ENCODE measurements at regions not wholly inside any gene's neighbourhood (a gene's known extent, or its start where the extent isn't known, plus 50 kb on each side); places are given as distances from the start of the nearest gene placed in this dataset.
A peak's percentile ranks its signal among the peaks of the same experiment; 100 is the strongest.
"Not testable (repeated sequence)": the region's sequence is repeated elsewhere in the genome, so short reads cannot be mapped to it uniquely, and the experiment has no call there.

GRCh38 chr17:53765609-53766008, 57.1 kb upstream of the KIF2B start:
- no peaks in the 10 kb centered on the region for H4K20me1 ChIP-seq
- no peak overlapping the region for H3K27ac ChIP-seq
- no peak overlapping the region for H3K4me3 ChIP-seq

GRCh38 chr17:53765129-53765528, 57.6 kb upstream of the KIF2B start:
- TF ChIP-seq Cebpa-rat (IDR thresholded peaks at IDR 0.05) = no peak
- no peaks in the 10 kb centered on the region for H3K9me3 ChIP-seq
- no peaks in the 10 kb centered on the region for H3K27me3 ChIP-seq
- H3K4me2 ChIP-seq = no peak overlapping the region
- no peaks in the 10 kb centered on the region for H3K4me1 ChIP-seq
- no peaks in the 10 kb centered on the region for H4K20me1 ChIP-seq
- H3K9ac ChIP-seq = no peak overlapping the region
- H3K27ac ChIP-seq = no peak overlapping the region
- H3K36me3 ChIP-seq = no peaks in the 10 kb centered on the region
- H3K4me3 ChIP-seq = no peak overlapping the region

More at GRCh38 chr17:53765609-53766008, 57.1 kb upstream of the KIF2B start:
- no peaks in the 10 kb centered on the region for H3K9me3 ChIP-seq
- no peak overlapping the region for H3K4me2 ChIP-seq
- H3K4me1 ChIP-seq = no peaks in the 10 kb centered on the region
- no peaks in the 10 kb centered on the region for H3K27me3 ChIP-seq
- no peaks in the 10 kb centered on the region for H3K36me3 ChIP-seq
- TF ChIP-seq Cebpa-rat (IDR thresholded peaks at IDR 0.05) = no peak
- H3K9ac ChIP-seq = no peak overlapping the region

- no peaks in the 10 kb centered on the region for H4K20me1 ChIP-seq
- no peak overlapping the region for H3K4me2 ChIP-seq
- no peak overlapping the region for H3K9ac ChIP-seq
- H3K4me1 ChIP-seq = no peaks in the 10 kb centered on the region
- no peak overlapping the region for H3K4me3 ChIP-seq
- H3K27ac ChIP-seq = no peak overlapping the region
- no peaks in the 10 kb centered on the region for H3K36me3 ChIP-seq
- H3K9me3 ChIP-seq = no peaks in the 10 kb centered on the region; the same call in 1 of the 2 replicates
- H3K27me3 ChIP-seq = no peaks in the 10 kb centered on the region
- no peak for TF ChIP-seq Cebpa-rat (IDR thresholded peaks at IDR 0.05)
These were observed 65.2 kb upstream of the KIF2B start for GRCh38 chr17:53757559-53757958.

GRCh38 chr17:53757116-53757515, 65.6 kb upstream of the KIF2B start:
- H3K4me1 ChIP-seq, H3K4me2 ChIP-seq, H3K36me3 ChIP-seq, H3K27ac ChIP-seq, H3K4me3 ChIP-seq, H3K9me3 ChIP-seq, H4K20me1 ChIP-seq, H3K27me3 ChIP-seq, H3K9ac ChIP-seq: not testable (repeated sequence)

GRCh38 chr17:53749178-53749577, 73.5 kb upstream of the KIF2B start:
- H3K4me1 ChIP-seq = no peaks in the 10 kb centered on the region
- H4K20me1 ChIP-seq = no peaks in the 10 kb centered on the region
- no peak overlapping the region for H3K4me3 ChIP-seq
- no peaks in the 10 kb centered on the region for H3K27me3 ChIP-seq
- H3K9ac ChIP-seq = no peak overlapping the region
- H3K4me2 ChIP-seq = no peak overlapping the region
- H3K9me3 ChIP-seq = no peaks in the 10 kb centered on the region
- no peaks in the 10 kb centered on the region for H3K36me3 ChIP-seq
- H3K27ac ChIP-seq = no peak overlapping the region
- no peak for TF ChIP-seq Cebpa-rat (IDR thresholded peaks at IDR 0.05)

- H3K9ac ChIP-seq, H3K4me3 ChIP-seq, H3K9me3 ChIP-seq, H4K20me1 ChIP-seq, H3K4me1 ChIP-seq, H3K36me3 ChIP-seq, H3K27me3 ChIP-seq, H3K4me2 ChIP-seq, H3K27ac ChIP-seq: not testable (repeated sequence)
These were observed 74.4 kb upstream of the KIF2B start for GRCh38 chr17:53748159-53748820.

GRCh38 chr17:53740312-53740711, 82.4 kb upstream of the KIF2B start:
- Histone ChIP-seq H3K27me3 (no peaks in the 10 kb centered on the region), H3K4me2 (no peak overlapping the region)
- TF ChIP-seq Cebpa-rat (IDR thresholded peaks at IDR 0.05) = no peak

GRCh38 chr17:53736516-53737240, 86.0 kb upstream of the KIF2B start:
- Histone ChIP-seq H3K4me2 (no peak overlapping the region), H3K36me3 (no peaks in the 10 kb centered on the region), H3K9ac (no peak overlapping the region), H3K27ac (no peak overlapping the region), H3K9me3 (no peaks in the 10 kb centered on the region), H4K20me1 (no peaks in the 10 kb centered on the region), H3K4me3 (no peak overlapping the region), H3K4me1 (no peaks in the 10 kb centered on the region; the same call in 1 of the 2 replicates), H3K27me3 (no peaks in the 10 kb centered on the region)
- no peak for TF ChIP-seq Cebpa-rat (IDR thresholded peaks at IDR 0.05)

More at GRCh38 chr17:53740312-53740711, 82.4 kb upstream of the KIF2B start:
- Histone ChIP-seq H3K36me3 (no peaks in the 10 kb centered on the region), H3K27ac (no peak overlapping the region), H3K9ac (no peak overlapping the region), H3K4me1 (no peaks in the 10 kb centered on the region; the same call in 1 of the 2 replicates), H3K4me3 (no peak overlapping the region), H4K20me1 (no peaks in the 10 kb centered on the region), H3K9me3 (no peaks in the 10 kb centered on the region)

GRCh38 chr17:53724726-53725125, 98.0 kb upstream of the KIF2B start:
- H4K20me1 ChIP-seq = no peaks in the 10 kb centered on the region
- H3K4me3 ChIP-seq = no peak overlapping the region
- no peaks in the 10 kb centered on the region for H3K36me3 ChIP-seq
- H3K9ac ChIP-seq = no peak overlapping the region
- TF ChIP-seq Cebpa-rat (IDR thresholded peaks at IDR 0.05) = no peak
- 0 out of 2 replicates have a peak, but pooled peaks cover 5% of the 10 kb centered on the region for H3K4me1 ChIP-seq
- H3K9me3 ChIP-seq = peaks cover 22% of the 10 kb centered on the region
- H3K27ac ChIP-seq = no peak overlapping the region
- no peak overlapping the region for H3K4me2 ChIP-seq
- no peaks in the 10 kb centered on the region for H3K27me3 ChIP-seq

GRCh38 chr17:53722407-53722806, 100.3 kb upstream of the KIF2B start:
- no peaks in the 10 kb centered on the region for H3K27me3 ChIP-seq
- no peak overlapping the region for H3K4me3 ChIP-seq
- H3K36me3 ChIP-seq = no peaks in the 10 kb centered on the region
- H4K20me1 ChIP-seq = no peaks in the 10 kb centered on the region
- H3K9ac ChIP-seq = no peak overlapping the region
- 0 out of 2 replicates have a peak, but pooled peaks cover 5% of the 10 kb centered on the region for H3K4me1 ChIP-seq
- peak overlapping the region; percentile 14; the same call in 1 of the 2 replicates for H3K4me2 ChIP-seq
- H3K9me3 ChIP-seq = peaks cover 15% of the 10 kb centered on the region
- TF ChIP-seq Cebpa-rat (IDR thresholded peaks at IDR 0.05) = no peak
- no peak overlapping the region for H3K27ac ChIP-seq

Measured in BLaER1 (cell line).